Adrenal gland (tissue), 5 donors: ENCODE measurements at regions not wholly inside any gene's neighbourhood (a gene's known extent, or its start where the extent isn't known, plus 50 kb on each side); places are given as distances from the start of the nearest gene placed in this dataset.

Experiments
- POLR2A ChIP-seq, 2 donors: fragments of 450-650 bp; IDR thresholded peaks; one replicate each; pipeline ENCODE4 v1.6.1; 2017; ENCODE audit warnings: antibody characterized with exemption in 2 of 2, mild to moderate bottlenecking in 2 of 2, moderate library complexity in 1 of 2
- TF ChIP-seq, protein P1 (sequence below), 6 experiments: fragments of 450-650 bp in 4 of 6; fragments of 200-600 bp in 2 of 6; sonication (generic) in 1 of 6; IDR thresholded peaks; 1 replicate in 5 of 6; 2 replicates in 1 of 6; pipeline versions ENCODE4 v1.5.1 to v1.8.0; 2016 to 2021; ENCODE audit warnings: antibody characterized with exemption in 6 of 6, mild to moderate bottlenecking in 2 of 6, moderate library complexity in 1 of 6
- donor health status: DM: no; HTN: no; CAD: no.

DNA sequence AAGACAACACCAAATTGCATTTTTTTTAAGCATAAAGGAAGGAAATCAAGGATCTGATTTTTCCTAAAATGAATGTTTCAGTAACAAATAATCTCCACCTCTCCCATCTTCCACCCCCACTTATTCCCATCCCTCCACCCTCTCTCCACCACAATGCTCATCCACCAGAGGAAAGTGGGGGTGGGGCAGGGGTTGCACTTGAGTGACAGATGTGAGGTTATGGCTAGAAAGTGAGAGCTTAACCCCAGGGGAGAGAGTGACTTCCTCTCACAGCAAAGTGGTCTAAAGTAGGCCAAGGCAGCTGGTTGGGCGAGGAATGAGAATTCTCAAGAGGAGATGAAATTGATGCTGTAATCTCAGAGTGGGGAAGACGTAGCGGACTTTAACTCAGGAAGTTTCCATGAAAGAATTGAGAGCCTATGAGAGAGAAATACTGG lies 104.7 kb downstream of the HNRNPLL start:
- TF ChIP-seq, protein P1, sequence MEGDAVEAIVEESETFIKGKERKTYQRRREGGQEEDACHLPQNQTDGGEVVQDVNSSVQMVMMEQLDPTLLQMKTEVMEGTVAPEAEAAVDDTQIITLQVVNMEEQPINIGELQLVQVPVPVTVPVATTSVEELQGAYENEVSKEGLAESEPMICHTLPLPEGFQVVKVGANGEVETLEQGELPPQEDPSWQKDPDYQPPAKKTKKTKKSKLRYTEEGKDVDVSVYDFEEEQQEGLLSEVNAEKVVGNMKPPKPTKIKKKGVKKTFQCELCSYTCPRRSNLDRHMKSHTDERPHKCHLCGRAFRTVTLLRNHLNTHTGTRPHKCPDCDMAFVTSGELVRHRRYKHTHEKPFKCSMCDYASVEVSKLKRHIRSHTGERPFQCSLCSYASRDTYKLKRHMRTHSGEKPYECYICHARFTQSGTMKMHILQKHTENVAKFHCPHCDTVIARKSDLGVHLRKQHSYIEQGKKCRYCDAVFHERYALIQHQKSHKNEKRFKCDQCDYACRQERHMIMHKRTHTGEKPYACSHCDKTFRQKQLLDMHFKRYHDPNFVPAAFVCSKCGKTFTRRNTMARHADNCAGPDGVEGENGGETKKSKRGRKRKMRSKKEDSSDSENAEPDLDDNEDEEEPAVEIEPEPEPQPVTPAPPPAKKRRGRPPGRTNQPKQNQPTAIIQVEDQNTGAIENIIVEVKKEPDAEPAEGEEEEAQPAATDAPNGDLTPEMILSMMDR (IDR thresholded peaks at IDR 0.05), result no peak
- no peak for TF ChIP-seq POLR2A (IDR thresholded peaks at IDR 0.05)
